ENCODE measurements at regions not wholly inside any gene's neighbourhood (a gene's known extent, or its start where the extent isn't known, plus 50 kb on each side); places are given as distances from the start of the nearest gene placed in this dataset.
"Not testable (repeated sequence)": the region's sequence is repeated elsewhere in the genome, so short reads cannot be mapped to it uniquely, and the experiment has no call there.

GRCh38 chr4:8959471-8959870 lies 87.8 kb upstream of the HMX1 start:
- H3K27me3 Mint-ChIP-seq (ENCODE audit: low read depth), result peaks cover 11% of the 10 kb centered on the region
- not testable (repeated sequence) for H3K36me3 Mint-ChIP-seq (ENCODE audit: insufficient read depth in 2 of 2); H3K4me1 Mint-ChIP-seq (ENCODE audit: low read depth); H3K9me3 Mint-ChIP-seq; DNase-seq; H3K27ac Mint-ChIP-seq; ATAC-seq (replicated peaks in 1 of 2); H3K4me3 Mint-ChIP-seq

DNA sequence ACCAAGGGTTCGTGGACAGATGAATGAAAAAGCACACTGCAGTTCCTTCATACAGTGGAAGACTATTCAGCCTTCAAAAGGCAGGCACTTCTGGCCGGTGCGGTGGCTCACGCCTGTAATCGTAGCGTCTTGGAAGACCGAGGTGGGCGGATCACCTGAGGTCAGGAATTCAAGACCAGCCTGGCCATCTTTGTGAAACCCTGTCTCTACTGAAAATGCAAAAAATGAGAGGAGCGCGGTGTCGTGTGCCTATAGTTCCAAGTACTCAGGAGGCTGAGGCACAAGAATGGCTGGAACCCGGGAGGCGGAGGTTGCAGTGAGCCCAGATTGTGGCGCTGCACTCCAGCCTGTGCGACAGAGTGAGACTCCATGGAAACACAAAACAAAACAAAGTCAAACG lies 82.4 kb upstream of the HMX1 start:
- H3K4me3 Mint-ChIP-seq; H3K27ac Mint-ChIP-seq; H3K9me3 Mint-ChIP-seq; ATAC-seq (replicated peaks in 1 of 2); H3K36me3 Mint-ChIP-seq (ENCODE audit: insufficient read depth in 2 of 2); H3K4me1 Mint-ChIP-seq (ENCODE audit: low read depth); H3K27me3 Mint-ChIP-seq (ENCODE audit: low read depth); DNase-seq: not testable (repeated sequence)

DNA sequence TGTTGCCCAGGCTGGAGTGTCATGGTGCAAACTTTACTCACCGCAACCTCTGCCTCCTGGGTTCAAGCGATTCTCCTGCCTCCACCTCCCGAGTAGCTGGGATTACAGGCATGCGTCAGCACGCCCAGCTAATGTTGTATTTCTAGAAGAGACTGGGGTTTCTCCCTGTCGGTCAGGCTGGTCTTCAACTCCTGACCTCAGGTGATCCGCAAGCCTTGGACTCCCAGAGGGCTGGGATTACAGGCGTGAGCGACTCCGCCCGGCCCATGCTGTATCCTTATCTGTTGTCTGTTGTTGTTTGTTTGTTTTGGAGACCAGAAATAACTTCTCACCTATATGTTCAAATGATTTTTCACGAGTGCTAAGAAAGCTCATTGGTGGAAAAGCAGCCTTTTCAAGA lies 81.2 kb upstream of the HMX1 start:
- ATAC-seq (replicated peaks in 1 of 2); H3K9me3 Mint-ChIP-seq; H3K4me3 Mint-ChIP-seq; H3K27ac Mint-ChIP-seq; H3K4me1 Mint-ChIP-seq (ENCODE audit: low read depth); H3K27me3 Mint-ChIP-seq (ENCODE audit: low read depth); DNase-seq; H3K36me3 Mint-ChIP-seq (ENCODE audit: insufficient read depth in 2 of 2): not testable (repeated sequence)

- not testable (repeated sequence) for H3K4me1 Mint-ChIP-seq (ENCODE audit: low read depth); H3K36me3 Mint-ChIP-seq (ENCODE audit: insufficient read depth in 2 of 2); H3K4me3 Mint-ChIP-seq; H3K9me3 Mint-ChIP-seq; DNase-seq; H3K27ac Mint-ChIP-seq; H3K27me3 Mint-ChIP-seq (ENCODE audit: low read depth); ATAC-seq (replicated peaks in 1 of 2)
These were observed 80.5 kb upstream of the HMX1 start for GRCh38 chr4:8952109-8952508.

DNA sequence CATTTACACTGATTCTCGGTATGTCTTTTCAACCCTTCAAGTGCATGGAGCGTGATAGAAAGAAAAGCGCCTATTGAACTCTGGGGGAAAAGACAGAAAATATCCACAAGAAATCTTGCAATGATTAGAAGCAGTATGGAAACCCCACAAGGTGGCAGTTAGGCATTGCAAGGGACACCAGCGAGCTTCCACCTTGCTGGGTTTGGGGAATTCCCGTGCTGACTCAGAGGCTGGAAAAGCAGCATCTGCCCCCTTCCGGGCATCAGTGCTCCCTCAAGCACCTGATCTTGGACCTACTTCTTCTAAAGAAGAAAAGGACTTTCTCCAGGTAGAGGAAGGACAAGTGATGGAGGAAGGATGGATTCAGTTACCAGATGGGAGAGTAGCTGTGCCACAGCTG lies 73.9 kb upstream of the HMX1 start:
- not testable (repeated sequence) for DNase-seq; H3K27ac Mint-ChIP-seq; H3K4me3 Mint-ChIP-seq; ATAC-seq (replicated peaks in 1 of 2); H3K27me3 Mint-ChIP-seq (ENCODE audit: low read depth); H3K36me3 Mint-ChIP-seq (ENCODE audit: insufficient read depth in 2 of 2); H3K9me3 Mint-ChIP-seq; H3K4me1 Mint-ChIP-seq (ENCODE audit: low read depth)

- H3K27me3 Mint-ChIP-seq (ENCODE audit: low read depth); ATAC-seq (replicated peaks in 1 of 2); H3K4me1 Mint-ChIP-seq (ENCODE audit: low read depth); DNase-seq; H3K4me3 Mint-ChIP-seq; H3K36me3 Mint-ChIP-seq (ENCODE audit: insufficient read depth in 2 of 2); H3K9me3 Mint-ChIP-seq; H3K27ac Mint-ChIP-seq: not testable (repeated sequence)
These were observed 71.7 kb upstream of the HMX1 start for GRCh38 chr4:8943367-8943766.

DNA sequence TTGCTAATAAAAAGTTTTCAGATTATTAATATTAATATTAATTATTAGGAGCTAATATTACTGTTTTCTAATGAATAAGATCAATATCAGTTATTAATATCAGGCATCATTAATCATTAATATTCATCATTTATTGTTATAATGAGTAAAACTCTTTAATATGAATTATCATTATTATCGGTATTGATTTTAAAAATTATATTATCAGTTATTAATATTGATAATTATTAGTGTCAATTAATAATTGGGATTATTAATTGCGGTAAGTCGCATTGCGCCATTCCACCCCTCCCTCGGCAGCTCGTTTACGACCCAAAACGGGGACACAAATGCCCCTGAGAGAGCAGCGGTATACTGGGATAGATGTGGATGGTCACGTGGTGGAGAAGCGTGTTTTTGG lies 70.4 kb upstream of the HMX1 start:
- H3K4me1 Mint-ChIP-seq (ENCODE audit: low read depth); ATAC-seq (replicated peaks in 1 of 2); H3K9me3 Mint-ChIP-seq; H3K27me3 Mint-ChIP-seq (ENCODE audit: low read depth); H3K36me3 Mint-ChIP-seq (ENCODE audit: insufficient read depth in 2 of 2); H3K27ac Mint-ChIP-seq; DNase-seq; H3K4me3 Mint-ChIP-seq: not testable (repeated sequence)

DNA sequence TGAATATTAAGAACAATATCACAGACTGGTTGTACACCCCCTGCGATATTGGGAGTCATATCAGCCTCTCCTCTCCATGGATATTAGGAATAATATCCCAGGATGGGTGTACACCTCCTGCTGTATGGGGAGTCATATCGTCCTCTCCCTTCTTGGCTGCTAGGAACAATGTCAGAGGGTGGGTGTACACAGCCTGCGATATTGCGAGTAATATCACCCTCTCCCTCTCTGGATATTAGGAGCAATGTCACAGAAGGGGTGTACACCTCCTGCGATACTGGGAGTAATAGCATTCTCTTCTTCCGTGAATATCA lies 69.8 kb upstream of the HMX1 start:
- H3K36me3 Mint-ChIP-seq (ENCODE audit: insufficient read depth in 2 of 2); H3K9me3 Mint-ChIP-seq; H3K27ac Mint-ChIP-seq; ATAC-seq (replicated peaks in 1 of 2); H3K4me1 Mint-ChIP-seq (ENCODE audit: low read depth); H3K27me3 Mint-ChIP-seq (ENCODE audit: low read depth); H3K4me3 Mint-ChIP-seq; DNase-seq: not testable (repeated sequence)

DNA sequence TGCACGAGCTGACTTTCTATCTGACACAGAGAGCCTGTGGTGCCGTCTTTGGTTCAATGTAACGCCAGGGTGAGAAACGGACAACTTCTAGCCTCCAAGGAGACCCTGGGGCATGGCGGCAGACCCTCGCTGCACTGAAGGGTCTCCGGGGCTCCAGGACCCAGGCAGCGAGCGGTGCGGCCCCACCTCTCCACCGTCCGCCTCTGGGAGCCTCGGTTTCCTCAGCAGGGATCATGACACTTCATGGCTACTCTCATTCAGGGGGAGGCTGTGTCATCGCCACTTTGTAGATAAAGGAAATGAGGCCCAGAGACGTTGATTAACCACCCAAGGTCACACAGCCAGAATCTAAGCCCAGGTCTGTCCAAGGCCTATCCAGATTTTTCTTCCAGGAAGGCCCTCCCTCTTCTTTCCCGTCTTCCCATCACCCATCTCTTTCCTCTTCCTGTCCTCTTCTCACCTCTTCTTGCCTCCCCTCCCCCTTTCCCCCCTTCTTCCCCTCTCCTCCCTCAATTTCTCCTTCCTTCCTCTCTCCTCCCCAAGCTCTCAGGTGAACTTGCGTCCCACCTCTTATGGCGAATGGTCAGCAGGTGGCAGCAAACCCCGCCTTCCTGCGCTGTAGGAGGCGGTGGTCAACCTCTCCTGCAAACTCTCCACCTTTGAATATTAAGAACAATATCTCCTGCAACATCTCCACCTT lies 69.3 kb upstream of the HMX1 start:
- peaks cover 0 to 2% of the 10 kb centered on the region in 2 donors for H3K9me3 Mint-ChIP-seq
- H3K27ac Mint-ChIP-seq, result no peak overlapping the region
- ATAC-seq (replicated peaks in 1 of 2), result no peak
- H3K36me3 Mint-ChIP-seq (ENCODE audit: insufficient read depth in 2 of 2), result no peaks in the 10 kb centered on the region
- no peak overlapping the region for H3K4me3 Mint-ChIP-seq
- no peak for DNase-seq
- H3K27me3 Mint-ChIP-seq (ENCODE audit: low read depth), result no peaks in the 10 kb centered on the region
- H3K4me1 Mint-ChIP-seq (ENCODE audit: low read depth), result no peaks in the 10 kb centered on the region

GRCh38 chr4:8939840-8940742 lies 68.5 kb upstream of the HMX1 start:
- Mint-ChIP-seq H3K9me3 (peaks cover 0 to 2% of the 10 kb centered on the region in 2 donors), H3K4me3 (no peak overlapping the region), H3K4me1 (ENCODE audit: low read depth) (no peaks in the 10 kb centered on the region), H3K36me3 (ENCODE audit: insufficient read depth in 2 of 2) (no peaks in the 10 kb centered on the region), H3K27me3 (ENCODE audit: low read depth) (no peaks in the 10 kb centered on the region), H3K27ac (no peak overlapping the region)
- ATAC-seq (replicated peaks in 1 of 2), result no peak
- DNase-seq, result no peak

DNA sequence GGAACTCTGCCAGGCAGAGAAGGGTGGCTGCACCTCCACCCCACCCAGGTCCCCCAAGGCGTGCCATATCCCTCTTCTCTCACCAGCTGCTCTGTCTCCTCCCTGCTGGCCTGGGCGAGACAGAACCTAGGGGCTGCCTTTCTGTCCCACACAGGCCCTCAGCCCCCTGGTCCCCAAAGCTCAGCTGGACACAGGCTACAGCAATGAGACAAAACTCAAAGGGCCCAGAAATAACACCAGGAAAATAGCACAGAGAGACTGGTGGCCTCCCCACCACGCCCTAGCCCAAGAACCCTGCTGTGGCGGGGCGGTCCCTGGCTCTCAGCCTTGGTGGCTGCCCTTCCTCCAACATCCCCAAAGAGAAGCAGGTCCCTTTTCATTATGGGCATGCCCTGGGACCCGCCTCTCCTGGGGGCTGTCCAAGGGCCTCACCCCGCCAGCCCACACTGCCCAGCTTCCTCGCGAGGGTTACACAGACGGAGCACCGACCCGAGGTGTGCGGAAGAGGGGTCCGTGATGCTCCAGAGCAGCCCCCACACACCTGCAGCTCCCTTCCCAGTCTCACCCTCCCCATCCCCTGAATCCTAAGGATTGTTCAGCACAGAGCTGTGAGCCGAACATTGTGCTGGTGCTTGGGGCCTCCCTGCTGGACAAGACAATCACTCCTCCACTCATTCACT lies 67.7 kb upstream of the HMX1 start:
- Mint-ChIP-seq H3K9me3 (peaks cover 0 to 2% of the 10 kb centered on the region in 2 donors), H3K27me3 (ENCODE audit: low read depth) (no peaks in the 10 kb centered on the region), H3K36me3 (ENCODE audit: insufficient read depth in 2 of 2) (no peaks in the 10 kb centered on the region), H3K4me3 (no peak overlapping the region), H3K4me1 (ENCODE audit: low read depth) (no peaks in the 10 kb centered on the region), H3K27ac (no peak overlapping the region)
- ATAC-seq (replicated peaks in 1 of 2) (no peak), DNase-seq (no peak)

DNA sequence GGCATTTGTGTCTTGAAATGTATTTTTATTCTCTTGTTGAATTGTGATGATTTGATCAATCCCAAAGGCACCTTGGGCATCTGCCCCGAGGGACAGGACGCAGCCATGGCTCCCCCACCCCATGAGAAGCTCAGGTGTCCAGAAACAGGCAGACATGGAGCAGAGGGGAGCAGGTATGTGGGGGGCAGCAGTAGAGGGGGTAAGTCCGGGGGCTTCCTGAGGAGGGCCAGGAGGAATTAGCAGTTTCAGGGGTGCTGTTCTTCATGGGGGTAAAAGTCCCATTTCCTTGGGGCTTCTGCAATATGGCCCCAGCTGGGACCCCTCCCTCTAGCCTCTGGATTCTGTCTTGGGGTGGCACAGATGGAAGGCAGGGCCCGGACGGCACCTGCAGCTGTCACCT lies 67.0 kb upstream of the HMX1 start:
- DNase-seq (no peak), ATAC-seq (replicated peaks in 1 of 2) (no peak)
- Mint-ChIP-seq H3K9me3 (peaks cover 0 to 2% of the 10 kb centered on the region in 2 donors), H3K36me3 (ENCODE audit: insufficient read depth in 2 of 2) (no peaks in the 10 kb centered on the region), H3K4me3 (no peak overlapping the region), H3K4me1 (ENCODE audit: low read depth) (no peaks in the 10 kb centered on the region), H3K27ac (no peak overlapping the region), H3K27me3 (ENCODE audit: low read depth) (no peaks in the 10 kb centered on the region)

GRCh38 chr4:8938137-8938536 lies 66.5 kb upstream of the HMX1 start:
- no peak for ATAC-seq (replicated peaks in 1 of 2)
- Mint-ChIP-seq H3K4me1 (ENCODE audit: low read depth) (no peaks in the 10 kb centered on the region), H3K27ac (no peak overlapping the region), H3K36me3 (ENCODE audit: insufficient read depth in 2 of 2) (no peaks in the 10 kb centered on the region), H3K9me3 (peaks cover 0 to 2% of the 10 kb centered on the region in 2 donors), H3K4me3 (no peak overlapping the region), H3K27me3 (ENCODE audit: low read depth) (no peaks in the 10 kb centered on the region)
- no peak for DNase-seq
